Femur (tissue), 1 donor: ENCODE measurements at regions not wholly inside any gene's neighbourhood (a gene's known extent, or its start where the extent isn't known, plus 50 kb on each side); places are given as distances from the start of the nearest gene placed in this dataset.
"Not testable (repeated sequence)": the region's sequence is repeated elsewhere in the genome, so short reads cannot be mapped to it uniquely, and the experiment has no call there.

Experiments
- DNase-seq: peaks from one replicate; pipeline ENCODE4 v3.0.0-alpha.2; 2017

DNA sequence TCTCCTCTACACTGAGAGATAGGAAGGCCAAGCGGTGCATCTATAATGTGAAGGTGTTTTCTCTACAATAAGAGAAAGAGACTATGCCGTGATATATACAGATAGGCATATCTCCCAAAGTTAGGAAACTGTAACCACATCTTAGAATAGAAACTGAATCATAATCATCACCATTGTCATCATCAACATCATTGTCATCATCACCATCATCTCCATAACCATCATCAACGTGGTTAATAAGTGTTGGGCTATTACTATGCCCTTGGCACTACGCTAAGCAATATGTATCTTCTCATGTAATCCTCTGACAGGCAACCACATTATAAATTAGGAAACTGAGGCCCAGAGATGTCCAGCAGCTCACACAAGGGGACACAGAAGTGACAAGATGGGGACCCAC, 369.9 kb downstream of the ANAPC1 start:
- not testable (repeated sequence) for DNase-seq

DNA sequence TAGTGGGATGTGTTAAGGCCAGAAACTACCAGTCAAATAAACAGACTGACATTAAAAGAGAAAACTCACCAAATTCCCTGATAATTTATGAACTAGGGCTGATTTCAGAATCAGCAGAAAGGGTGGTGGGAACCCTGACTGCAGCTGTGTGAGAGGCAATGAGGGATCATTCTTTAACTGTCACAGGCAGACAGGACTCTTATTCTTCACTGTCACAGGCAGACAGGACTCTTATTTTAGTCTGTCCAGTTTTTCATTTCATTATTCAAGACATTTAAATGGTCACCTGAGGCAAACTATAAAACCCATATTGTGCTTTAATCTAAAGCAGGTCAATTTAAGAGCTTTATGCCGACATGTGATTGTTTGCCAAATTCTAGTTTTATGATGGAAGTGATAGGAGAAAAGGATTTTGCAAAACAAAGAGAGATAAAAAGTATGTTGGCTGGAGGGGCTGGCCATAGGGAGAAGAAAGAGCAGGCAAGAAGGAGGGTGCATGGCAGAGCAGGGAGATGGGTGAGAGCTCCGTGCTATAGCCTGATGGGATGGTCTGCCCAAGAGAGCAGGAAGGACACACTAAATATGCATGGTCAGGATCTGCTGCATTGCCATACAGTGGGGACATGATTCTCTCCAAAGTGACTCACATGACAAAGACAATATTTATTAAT, 366.8 kb downstream of the ANAPC1 start:
- DNase-seq = not testable (repeated sequence)

- DNase-seq = not testable (repeated sequence)
Measured at GRCh38 chr2:111517721-111518053, 366.3 kb downstream of the ANAPC1 start.

GRCh38 chr2:111519071-111519470, 364.9 kb downstream of the ANAPC1 start:
- DNase-seq = no peak

GRCh38 chr2:111522231-111522768, 361.7 kb downstream of the ANAPC1 start:
- no peak for DNase-seq

GRCh38 chr2:111523009-111523408, 361.0 kb downstream of the ANAPC1 start:
- DNase-seq = peak; percentile 23

DNA sequence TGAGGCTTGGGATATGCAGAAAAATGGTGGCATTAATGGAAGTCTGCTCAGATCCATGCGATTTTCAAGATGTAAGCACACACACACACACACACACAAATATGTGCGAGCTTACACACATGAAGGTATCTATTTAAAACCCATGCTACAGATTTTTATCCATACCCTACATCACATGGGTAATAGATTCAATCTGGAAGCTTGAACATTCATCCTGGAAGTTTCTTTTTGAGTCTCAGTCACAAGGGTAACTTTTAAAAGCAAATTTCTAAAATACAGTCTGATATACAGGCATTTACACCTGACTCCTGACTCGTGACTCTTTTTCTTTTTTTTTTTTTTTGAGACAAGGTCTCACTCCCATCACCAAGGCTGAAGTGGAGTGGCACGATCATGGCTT, 359.0 kb downstream of the ANAPC1 start:
- DNase-seq = not testable (repeated sequence)

GRCh38 chr2:111526041-111526639, 357.9 kb downstream of the ANAPC1 start:
- not testable (repeated sequence) for DNase-seq

GRCh38 chr2:111527707-111528400, 356.1 kb downstream of the ANAPC1 start:
- not testable (repeated sequence) for DNase-seq

- not testable (repeated sequence) for DNase-seq
Measured at GRCh38 chr2:111529022-111529421, 355.0 kb downstream of the ANAPC1 start.

DNA sequence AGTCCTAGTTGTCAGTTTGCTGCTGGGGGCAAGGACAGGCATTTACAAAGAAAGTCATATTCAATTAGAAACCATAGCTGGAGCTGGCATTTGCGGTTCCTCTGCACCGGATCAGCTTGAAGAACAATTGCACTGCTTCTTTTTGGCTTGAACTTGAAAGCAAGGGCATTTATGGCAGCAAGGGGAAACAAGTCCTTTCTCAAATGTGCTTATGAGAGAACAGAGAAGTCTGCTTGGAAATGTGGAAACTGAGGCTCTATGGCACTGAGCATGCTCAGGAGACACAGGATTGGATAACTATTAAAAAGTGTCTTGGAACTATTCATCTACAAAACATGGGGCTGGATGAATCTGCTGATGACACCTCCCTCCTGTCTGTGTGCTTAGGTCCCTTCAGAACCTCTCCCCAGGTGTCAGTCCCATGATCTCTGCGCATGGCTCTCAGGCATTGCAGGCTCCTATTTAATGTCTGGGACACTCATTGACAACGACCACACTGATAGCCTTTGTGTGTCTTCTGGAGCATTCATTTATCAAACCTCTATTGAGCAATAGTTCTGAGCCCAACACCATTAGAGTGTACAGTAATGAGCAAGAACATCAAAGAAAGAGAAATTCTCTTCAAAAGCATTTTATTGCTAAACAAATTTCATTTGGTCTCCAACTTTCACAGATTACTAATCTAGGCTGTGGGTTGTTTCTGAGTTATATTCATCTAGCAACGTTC, 353.6 kb downstream of the ANAPC1 start:
- DNase-seq = not testable (repeated sequence)

DNA sequence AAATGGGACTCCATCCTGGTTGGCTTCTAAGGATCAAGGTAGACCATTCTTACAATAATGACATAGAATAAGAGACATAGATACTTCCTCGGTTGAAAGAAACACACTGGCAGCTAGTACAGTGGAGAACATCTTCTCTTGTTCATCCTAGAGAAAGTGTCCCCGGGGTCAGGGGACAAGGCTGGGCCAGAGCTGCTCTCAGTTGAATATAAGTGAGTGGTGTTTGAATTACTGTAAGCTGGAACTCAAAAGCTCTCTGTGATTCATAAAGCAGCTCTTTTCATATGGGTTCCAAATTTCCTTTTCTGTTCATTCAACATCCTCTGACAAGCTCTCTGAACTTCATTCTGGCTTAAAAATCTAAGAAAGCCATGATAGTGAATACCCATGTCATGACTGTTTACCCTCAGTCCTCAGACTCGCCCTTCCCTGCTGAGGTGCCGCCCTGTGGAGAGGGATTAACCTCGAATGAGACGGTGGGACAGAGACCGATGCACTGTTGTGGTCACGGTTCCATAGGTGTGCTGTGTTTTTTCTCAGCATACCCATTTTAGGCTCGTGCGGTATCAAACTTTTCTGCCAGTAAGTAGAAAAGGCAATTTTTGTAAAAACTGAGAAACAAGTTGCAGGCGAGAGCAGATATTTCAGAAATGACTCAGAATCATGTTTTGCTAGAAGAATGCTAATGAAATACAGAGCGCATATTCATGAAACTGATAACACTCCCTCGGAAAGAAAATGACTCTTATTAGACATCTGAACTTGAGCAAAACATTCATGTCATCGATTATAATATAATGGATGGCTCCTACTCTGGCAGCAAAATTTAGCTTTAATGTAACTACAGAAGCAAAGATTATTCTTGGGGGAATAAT, 351.1 kb downstream of the ANAPC1 start:
- not testable (repeated sequence) for DNase-seq

- DNase-seq = not testable (repeated sequence)
Measured at GRCh38 chr2:111533557-111534247, 350.3 kb downstream of the ANAPC1 start.

DNA sequence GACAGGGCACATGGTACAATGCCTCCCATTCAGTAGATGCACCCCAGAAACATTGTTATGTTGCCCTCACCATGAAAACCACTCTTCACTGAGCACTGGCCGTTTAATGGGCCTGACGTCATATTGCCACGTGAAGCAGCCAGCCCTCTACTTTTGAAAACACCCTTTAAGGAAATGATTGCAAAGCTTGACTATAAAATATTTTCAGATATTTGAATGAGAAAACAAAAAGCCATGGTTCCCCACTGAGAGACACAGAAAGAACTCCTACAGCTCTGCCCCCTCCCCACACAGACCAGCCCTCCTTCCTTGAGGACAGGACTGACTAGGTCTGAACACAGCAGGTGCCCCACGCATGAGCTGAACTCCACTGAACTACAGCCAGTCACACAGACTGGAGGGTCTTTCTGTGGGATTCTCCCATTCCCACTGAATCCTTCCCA, 349.1 kb downstream of the ANAPC1 start:
- DNase-seq = peak; percentile 20

GRCh38 chr2:111535404-111535803, 348.6 kb downstream of the ANAPC1 start:
- peak; percentile 15 for DNase-seq

DNA sequence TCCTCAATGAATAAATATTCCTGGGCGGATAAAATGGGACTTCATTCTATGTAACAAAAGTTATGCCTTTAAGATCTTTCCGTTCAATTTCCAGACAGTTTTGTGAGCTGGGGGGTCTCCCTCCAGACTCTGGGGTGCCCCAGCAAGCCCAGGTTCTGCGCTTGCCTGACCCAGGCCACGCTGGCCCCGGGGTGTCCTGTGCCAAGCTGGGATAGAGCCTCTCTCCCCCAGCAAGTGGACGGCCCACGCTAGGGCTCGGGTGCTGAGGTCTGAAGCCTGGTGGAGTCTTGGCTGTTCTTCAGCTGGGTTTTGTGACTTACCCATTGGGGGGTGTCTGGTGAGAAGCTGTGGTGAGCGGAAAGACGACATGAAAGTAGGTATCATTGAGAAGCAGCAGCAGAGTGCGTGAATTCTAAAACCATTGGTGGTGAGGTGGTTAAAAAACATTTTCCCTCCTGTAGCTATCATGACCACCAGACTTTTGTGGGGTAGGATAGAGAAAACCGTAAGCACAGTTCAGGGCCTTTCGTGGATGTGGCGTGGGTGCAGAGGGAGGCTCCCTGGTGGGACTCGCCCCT, 346.8 kb downstream of the ANAPC1 start:
- no peak for DNase-seq

DNA sequence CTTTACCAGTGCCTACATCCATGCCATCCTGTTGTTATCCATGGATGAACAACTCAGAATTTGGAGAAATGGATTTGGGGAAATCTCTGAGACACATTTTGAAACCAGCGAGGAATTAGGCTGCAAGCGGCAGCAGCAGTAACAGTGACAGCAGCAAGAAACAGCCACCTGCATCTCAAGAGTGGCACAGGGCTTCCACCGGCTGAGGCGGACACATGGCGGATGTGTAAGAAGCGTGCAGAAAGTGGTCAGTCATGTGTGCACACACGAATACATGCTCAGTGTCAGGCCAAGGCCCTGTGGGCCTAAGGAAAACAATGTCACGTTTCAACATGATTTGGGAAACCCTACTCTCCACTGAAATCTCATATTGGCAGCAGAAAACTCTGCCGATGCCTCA, 344.0 kb downstream of the ANAPC1 start:
- DNase-seq = not testable (repeated sequence)

GRCh38 chr2:111542120-111542774, 341.7 kb downstream of the ANAPC1 start:
- DNase-seq = not testable (repeated sequence)

GRCh38 chr2:111544006-111544405, 340.0 kb downstream of the ANAPC1 start:
- DNase-seq = not testable (repeated sequence)

DNA sequence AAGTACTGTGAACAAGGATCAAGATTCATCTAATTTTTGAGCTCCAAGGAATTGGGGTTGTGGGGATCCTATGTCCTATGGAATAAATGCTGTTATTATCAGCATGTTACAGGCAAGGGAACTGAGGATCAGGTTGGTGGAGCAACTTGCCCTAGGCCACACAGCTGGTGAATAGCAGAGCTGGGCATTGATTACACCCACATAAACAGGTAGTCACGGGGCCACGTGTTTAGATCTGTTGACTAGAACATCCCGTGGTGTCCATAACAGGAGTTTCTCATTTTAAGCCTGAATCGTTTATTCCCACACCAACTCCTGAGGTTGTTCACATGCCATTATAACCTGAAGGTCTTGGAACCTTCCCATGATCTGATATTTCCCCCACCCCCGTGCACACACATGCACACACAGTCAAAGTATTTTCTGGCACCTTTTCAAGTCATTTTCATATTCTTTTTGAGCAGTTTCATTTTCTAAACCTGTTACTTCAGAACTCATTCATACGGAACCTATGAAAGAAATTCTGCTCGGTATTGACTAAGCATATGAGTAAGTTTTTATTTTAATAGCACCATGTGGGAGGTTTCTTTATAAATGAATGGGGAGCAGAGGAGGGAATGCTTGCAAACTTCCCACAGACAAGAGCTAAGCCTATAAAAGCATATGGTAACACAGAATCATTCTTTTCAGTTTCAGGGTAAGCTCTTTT, 338.1 kb downstream of the ANAPC1 start:
- not testable (repeated sequence) for DNase-seq
